CD4-positive, alpha-beta T cell (primary cell): ENCODE measurements at regions not wholly inside any gene's neighbourhood (a gene's known extent, or its start where the extent isn't known, plus 50 kb on each side); places are given as distances from the start of the nearest gene placed in this dataset.

Experiments
- ATAC-seq: fragments of 200-7000 bp; cut with Tn5 transposase; one replicate; pipeline ENCODE4 v1.10.0; 2022; ENCODE audit warnings: mild to moderate bottlenecking; ENCODE audit not compliant: poor library complexity
- CTCF ChIA-PET: fragments of 350-600 bp; sonication (Branson Sonifier 250); formaldehyde crosslinking; loops from one replicate; lab custom pipeline; 2021; ENCODE audit warnings: antibody characterized with exemption, inconsistent platforms; lab: Charles Lee
- POLR2A ChIA-PET: fragments of 350-600 bp; sonication (Branson Sonifier 250); formaldehyde crosslinking; loops from one replicate; lab custom pipeline; 2021; ENCODE audit warnings: antibody characterized with exemption, inconsistent platforms; lab: Charles Lee
- DNase-seq, 14 experiments: peaks; one replicate each; pipeline ENCODE4 v3.0.0-alpha.2; 2013 to 2020; ENCODE audit warnings: mixed read lengths in 2 of 14
- H3K27ac ChIP-seq, 2 donors: one replicate each; pipeline versions ENCODE4 v1.5.1 to v1.7.0; 2013; ENCODE audit warnings: low read length in 2 of 2, low read depth in 1 of 2, mild to moderate bottlenecking in 1 of 2
- H3K27me3 ChIP-seq, 2 experiments: 1 replicate in 1 of 2; 2 replicates in 1 of 2; pipeline versions ENCODE4 v1.6.1 to v1.7.0; 2013; ENCODE audit warnings: low read length in 2 of 2, control low read depth in 1 of 2, mild to moderate bottlenecking in 1 of 2, moderate library complexity in 1 of 2; ENCODE audit not compliant: insufficient read depth in 2 of 2, control insufficient read depth in 1 of 2
- H3K36me3 ChIP-seq: one replicate; pipeline ENCODE4 v1.6.1; 2013; ENCODE audit warnings: low read length, control low read depth; ENCODE audit not compliant: insufficient read depth
- H3K4me1 ChIP-seq: one replicate; pipeline ENCODE4 v1.6.1; 2013; ENCODE audit warnings: low read length, control low read depth; ENCODE audit not compliant: insufficient read depth
- H3K4me3 ChIP-seq: one replicate; pipeline ENCODE4 v1.5.1; 2013; ENCODE audit warnings: mild to moderate bottlenecking, low read length, moderate library complexity
- H3K9me3 ChIP-seq, 2 experiments: 1 replicate in 1 of 2; 2 replicates in 1 of 2; pipeline versions ENCODE4 v1.6.1 to v1.7.0; 2013; ENCODE audit warnings: low read length in 2 of 2, mild to moderate bottlenecking in 2 of 2, control low read depth in 1 of 2, moderate library complexity in 1 of 2; ENCODE audit not compliant: control insufficient read depth in 1 of 2, insufficient read depth in 1 of 2
- H3K27ac Mint-ChIP-seq: one replicate; pipeline ENCODE4 v1.8.0; 2020; ENCODE audit warnings: mixed read lengths
- H3K27me3 Mint-ChIP-seq: one replicate; pipeline ENCODE4 v1.8.0; 2021; ENCODE audit warnings: mixed read lengths
- H3K36me3 Mint-ChIP-seq: one replicate; pipeline ENCODE4 v1.8.0; 2021; ENCODE audit warnings: low read depth, mixed read lengths
- H3K4me1 Mint-ChIP-seq: one replicate; pipeline ENCODE4 v1.8.0; 2021; ENCODE audit warnings: low read depth, mixed read lengths
- H3K4me3 Mint-ChIP-seq: one replicate; pipeline ENCODE4 v1.8.0; 2020; ENCODE audit warnings: mild to moderate bottlenecking, mixed read lengths
- H3K9me3 Mint-ChIP-seq: one replicate; pipeline ENCODE4 v1.8.0; 2020; ENCODE audit warnings: mixed read lengths
- intact Hi-C, 2 experiments: fragments of 100-400 bp; cut with DNase I in 1 of 2; cut with micrococcal nuclease in 1 of 2; formaldehyde crosslinking; loops; one replicate each; pipeline versions ENCODE4 v1.15.1 to v1.9.0; 2023 to 2025; cut with DNase I, micrococcal nuclease
- TF ChIP-seq, protein P1 (sequence below): fragments of 200-600 bp; IDR thresholded peaks from one replicate; pipeline ENCODE4 v1.8.0; 2022; ENCODE audit warnings: antibody characterized with exemption, mild to moderate bottlenecking

DNA sequence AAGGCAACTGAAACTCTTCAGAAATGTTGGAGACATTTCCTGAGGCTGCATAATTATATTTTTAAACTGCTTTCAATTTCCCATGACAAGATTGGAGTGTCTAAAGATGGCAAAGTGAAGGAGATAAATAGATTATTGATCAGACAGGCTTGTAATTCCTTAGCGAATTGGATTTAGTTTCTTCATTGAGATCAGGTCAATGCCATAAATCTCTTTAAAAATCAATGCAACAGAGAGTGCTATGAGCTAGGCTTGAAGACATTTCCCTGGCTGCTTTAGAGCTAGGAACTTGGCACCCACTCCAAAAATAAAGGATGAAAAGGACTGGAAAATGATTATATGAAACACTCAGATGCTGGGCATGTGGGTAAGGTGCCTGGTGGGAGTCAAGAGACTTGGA lies 828.4 kb downstream of the TLR4 start:
- Mint-ChIP-seq H3K9me3 (peaks cover 2% of the 10 kb centered on the region), H3K27ac (no peak overlapping the region), H3K27me3 (no peaks in the 10 kb centered on the region), H3K4me3 (no peak overlapping the region), H3K36me3 (no peaks in the 10 kb centered on the region), H3K4me1 (no peaks in the 10 kb centered on the region)
- TF ChIP-seq, protein P1, sequence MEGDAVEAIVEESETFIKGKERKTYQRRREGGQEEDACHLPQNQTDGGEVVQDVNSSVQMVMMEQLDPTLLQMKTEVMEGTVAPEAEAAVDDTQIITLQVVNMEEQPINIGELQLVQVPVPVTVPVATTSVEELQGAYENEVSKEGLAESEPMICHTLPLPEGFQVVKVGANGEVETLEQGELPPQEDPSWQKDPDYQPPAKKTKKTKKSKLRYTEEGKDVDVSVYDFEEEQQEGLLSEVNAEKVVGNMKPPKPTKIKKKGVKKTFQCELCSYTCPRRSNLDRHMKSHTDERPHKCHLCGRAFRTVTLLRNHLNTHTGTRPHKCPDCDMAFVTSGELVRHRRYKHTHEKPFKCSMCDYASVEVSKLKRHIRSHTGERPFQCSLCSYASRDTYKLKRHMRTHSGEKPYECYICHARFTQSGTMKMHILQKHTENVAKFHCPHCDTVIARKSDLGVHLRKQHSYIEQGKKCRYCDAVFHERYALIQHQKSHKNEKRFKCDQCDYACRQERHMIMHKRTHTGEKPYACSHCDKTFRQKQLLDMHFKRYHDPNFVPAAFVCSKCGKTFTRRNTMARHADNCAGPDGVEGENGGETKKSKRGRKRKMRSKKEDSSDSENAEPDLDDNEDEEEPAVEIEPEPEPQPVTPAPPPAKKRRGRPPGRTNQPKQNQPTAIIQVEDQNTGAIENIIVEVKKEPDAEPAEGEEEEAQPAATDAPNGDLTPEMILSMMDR = no peak
- Histone ChIP-seq H3K9me3 (no peaks in the 10 kb centered on the region), H3K4me1 (no peaks in the 10 kb centered on the region), H3K4me3 (no peak overlapping the region), H3K36me3 (no peaks in the 10 kb centered on the region), H3K27ac (no peak overlapping the region), H3K27me3 (no peaks in the 10 kb centered on the region)
- CTCF ChIA-PET = no interaction called here
- intact Hi-C loops = no loop called here
- DNase-seq (no peak), ATAC-seq (no peak)
- POLR2A ChIA-PET = no interaction called here

DNA sequence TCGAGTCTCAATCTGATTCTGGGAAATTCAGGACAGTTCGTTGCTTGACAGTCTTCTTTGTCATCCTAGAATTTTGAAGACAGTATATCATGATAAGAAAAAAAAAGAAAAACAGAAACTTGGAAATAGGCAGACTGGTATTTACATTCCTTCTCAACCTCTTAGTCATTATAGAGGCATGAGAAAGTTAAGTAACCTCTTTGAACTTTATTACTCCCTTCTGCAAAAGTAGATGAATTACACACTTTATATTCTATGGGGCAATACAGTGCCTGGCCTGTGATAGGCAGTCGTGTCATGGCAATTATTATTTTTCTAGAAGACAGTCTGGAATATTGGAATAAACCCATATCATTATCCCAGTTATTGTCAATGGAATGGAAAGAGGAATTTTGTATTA lies 828.9 kb downstream of the TLR4 start:
- Histone ChIP-seq H3K4me1 (no peaks in the 10 kb centered on the region), H3K27me3 (no peaks in the 10 kb centered on the region), H3K4me3 (no peak overlapping the region), H3K9me3 (no peaks in the 10 kb centered on the region), H3K36me3 (no peaks in the 10 kb centered on the region), H3K27ac (no peak overlapping the region)
- ChIA-PET POLR2A (no interaction called here), CTCF (no interaction called here)
- Mint-ChIP-seq H3K27ac (no peak overlapping the region), H3K4me3 (no peak overlapping the region), H3K36me3 (no peaks in the 10 kb centered on the region), H3K4me1 (no peaks in the 10 kb centered on the region), H3K27me3 (no peaks in the 10 kb centered on the region), H3K9me3 (peaks cover 2% of the 10 kb centered on the region)
- ATAC-seq = no peak
- TF ChIP-seq, protein P1 = no peak
- intact Hi-C loops = no loop called here
- no peak for DNase-seq

DNA sequence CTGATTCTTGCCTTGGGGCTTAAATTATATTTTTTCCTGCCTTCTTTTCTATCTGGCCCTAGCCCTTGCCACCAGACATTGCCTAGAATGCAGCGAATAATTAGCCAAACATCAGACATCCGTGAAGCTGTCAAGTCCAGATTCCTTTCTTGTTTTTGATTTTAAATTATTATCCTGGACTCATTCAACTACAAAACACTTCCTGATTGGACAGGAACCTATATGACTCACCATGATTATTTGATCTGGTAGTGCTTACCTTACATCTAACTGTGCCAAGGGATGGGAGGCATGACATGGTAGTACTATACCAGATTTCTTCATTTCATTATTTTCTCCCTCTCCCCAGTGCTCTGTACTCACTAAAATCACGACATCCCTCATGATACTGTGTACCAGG lies 829.6 kb downstream of the TLR4 start:
- CTCF ChIA-PET = no interaction called here
- ATAC-seq = no peak

More for the DNA sequence above, 829.6 kb downstream of the TLR4 start:
- intact Hi-C loops = no loop called here
- no peaks in the 10 kb centered on the region for H3K4me1 ChIP-seq
- H3K27me3 ChIP-seq = no peaks in the 10 kb centered on the region
- H3K4me3 Mint-ChIP-seq = no peak overlapping the region
- peaks cover 2% of the 10 kb centered on the region for H3K9me3 Mint-ChIP-seq
- no peak overlapping the region for H3K27ac ChIP-seq
- no peaks in the 10 kb centered on the region for H3K4me1 Mint-ChIP-seq
- POLR2A ChIA-PET = no interaction called here
- H3K4me3 ChIP-seq = no peak overlapping the region
- H3K27me3 Mint-ChIP-seq = no peaks in the 10 kb centered on the region
- no peaks in the 10 kb centered on the region for H3K36me3 ChIP-seq
- no peak for DNase-seq
- no peaks in the 10 kb centered on the region for H3K9me3 ChIP-seq
- no peaks in the 10 kb centered on the region for H3K36me3 Mint-ChIP-seq
- TF ChIP-seq, protein P1 = no peak
- H3K27ac Mint-ChIP-seq = no peak overlapping the region
